ENCODE measurements at regions not wholly inside any gene's neighbourhood (a gene's known extent, or its start where the extent isn't known, plus 50 kb on each side); places are given as distances from the start of the nearest gene placed in this dataset.

DNA sequence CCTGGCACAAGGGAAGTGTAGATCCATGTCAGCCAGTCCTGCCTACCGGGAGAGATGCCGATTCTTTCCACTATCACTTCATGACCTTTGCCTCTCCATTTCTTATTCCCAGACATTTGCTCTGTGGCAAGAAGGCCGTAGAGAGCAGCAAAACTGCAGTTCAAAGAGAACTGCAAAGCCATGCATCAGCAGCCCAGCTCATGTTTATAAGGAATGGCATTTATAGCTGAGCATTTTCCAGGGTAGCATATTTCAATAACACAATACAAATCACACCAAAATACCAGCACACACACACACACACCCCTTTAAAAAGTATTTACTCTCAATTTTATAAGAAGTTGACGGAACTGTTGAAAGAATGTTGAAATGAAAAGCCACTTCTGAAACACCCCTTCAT lies 126.7 kb upstream of the EGFLAM start:
- TF ChIP-seq, protein P1, sequence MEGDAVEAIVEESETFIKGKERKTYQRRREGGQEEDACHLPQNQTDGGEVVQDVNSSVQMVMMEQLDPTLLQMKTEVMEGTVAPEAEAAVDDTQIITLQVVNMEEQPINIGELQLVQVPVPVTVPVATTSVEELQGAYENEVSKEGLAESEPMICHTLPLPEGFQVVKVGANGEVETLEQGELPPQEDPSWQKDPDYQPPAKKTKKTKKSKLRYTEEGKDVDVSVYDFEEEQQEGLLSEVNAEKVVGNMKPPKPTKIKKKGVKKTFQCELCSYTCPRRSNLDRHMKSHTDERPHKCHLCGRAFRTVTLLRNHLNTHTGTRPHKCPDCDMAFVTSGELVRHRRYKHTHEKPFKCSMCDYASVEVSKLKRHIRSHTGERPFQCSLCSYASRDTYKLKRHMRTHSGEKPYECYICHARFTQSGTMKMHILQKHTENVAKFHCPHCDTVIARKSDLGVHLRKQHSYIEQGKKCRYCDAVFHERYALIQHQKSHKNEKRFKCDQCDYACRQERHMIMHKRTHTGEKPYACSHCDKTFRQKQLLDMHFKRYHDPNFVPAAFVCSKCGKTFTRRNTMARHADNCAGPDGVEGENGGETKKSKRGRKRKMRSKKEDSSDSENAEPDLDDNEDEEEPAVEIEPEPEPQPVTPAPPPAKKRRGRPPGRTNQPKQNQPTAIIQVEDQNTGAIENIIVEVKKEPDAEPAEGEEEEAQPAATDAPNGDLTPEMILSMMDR (IDR thresholded peaks at IDR 0.05): no peak
- no peak for TF ChIP-seq ZFX (IDR thresholded peaks at IDR 0.05; ENCODE audit: borderline replicate concordance)

Measured in 22Rv1 (cell line).